ENCODE measurements at regions not wholly inside any gene's neighbourhood (a gene's known extent, or its start where the extent isn't known, plus 50 kb on each side); places are given as distances from the start of the nearest gene placed in this dataset.

GRCh38 chr15:91529534-91529933 is 324.0 kb upstream of the SLCO3A1 start (continued):
- TF ChIP-seq ZNF655 (CRISPR knock-in tag; IDR thresholded peaks at IDR 0.05) (no peak), DNMT1 (IDR thresholded peaks at IDR 0.05) (no peak), ZNF23 (CRISPR knock-in tag; IDR thresholded peaks at IDR 0.05) (no peak), CBFA2T2 (conservative IDR thresholded peaks at IDR 0.05) (no peak), ZNF639 (CRISPR knock-in tag; conservative IDR thresholded peaks at IDR 0.05 in 1 of 2, IDR thresholded peaks at IDR 0.05 in 1 of 2) (no peak), SMARCB1 (IDR thresholded peaks at IDR 0.05; ENCODE audit: insufficient read length, low read depth) (no peak), SIX5 (IDR thresholded peaks at IDR 0.05; ENCODE audit: borderline replicate concordance in 1 of 2, insufficient read depth in 1 of 2, low read depth in 1 of 2, low read length in 2 of 2) (no peak), JUND (IDR thresholded peaks at IDR 0.05; ENCODE audit: borderline replicate concordance, low read depth, low read length) (no peak), JUND (tag; IDR thresholded peaks at IDR 0.05; ENCODE audit: borderline replicate concordance, low read depth, low read length) (no peak), PRMT5 (CRISPR knock-in tag; IDR thresholded peaks at IDR 0.05) (no peak), ATF4 (CRISPR knock-in tag; IDR thresholded peaks at IDR 0.05) (no peak), CBFA2T3 (IDR thresholded peaks at IDR 0.05) (no peak)
- TF ChIP-seq, protein P1, sequence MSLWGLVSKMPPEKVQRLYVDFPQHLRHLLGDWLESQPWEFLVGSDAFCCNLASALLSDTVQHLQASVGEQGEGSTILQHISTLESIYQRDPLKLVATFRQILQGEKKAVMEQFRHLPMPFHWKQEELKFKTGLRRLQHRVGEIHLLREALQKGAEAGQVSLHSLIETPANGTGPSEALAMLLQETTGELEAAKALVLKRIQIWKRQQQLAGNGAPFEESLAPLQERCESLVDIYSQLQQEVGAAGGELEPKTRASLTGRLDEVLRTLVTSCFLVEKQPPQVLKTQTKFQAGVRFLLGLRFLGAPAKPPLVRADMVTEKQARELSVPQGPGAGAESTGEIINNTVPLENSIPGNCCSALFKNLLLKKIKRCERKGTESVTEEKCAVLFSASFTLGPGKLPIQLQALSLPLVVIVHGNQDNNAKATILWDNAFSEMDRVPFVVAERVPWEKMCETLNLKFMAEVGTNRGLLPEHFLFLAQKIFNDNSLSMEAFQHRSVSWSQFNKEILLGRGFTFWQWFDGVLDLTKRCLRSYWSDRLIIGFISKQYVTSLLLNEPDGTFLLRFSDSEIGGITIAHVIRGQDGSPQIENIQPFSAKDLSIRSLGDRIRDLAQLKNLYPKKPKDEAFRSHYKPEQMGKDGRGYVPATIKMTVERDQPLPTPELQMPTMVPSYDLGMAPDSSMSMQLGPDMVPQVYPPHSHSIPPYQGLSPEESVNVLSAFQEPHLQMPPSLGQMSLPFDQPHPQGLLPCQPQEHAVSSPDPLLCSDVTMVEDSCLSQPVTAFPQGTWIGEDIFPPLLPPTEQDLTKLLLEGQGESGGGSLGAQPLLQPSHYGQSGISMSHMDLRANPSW (CRISPR knock-in tag; IDR thresholded peaks at IDR 0.05) = no peak
